CD4-positive, CD25-positive, alpha-beta regulatory T cell (primary cell): ENCODE measurements at regions not wholly inside any gene's neighbourhood (a gene's known extent, or its start where the extent isn't known, plus 50 kb on each side); places are given as distances from the start of the nearest gene placed in this dataset.

Experiments
- ATAC-seq, 2 donors: fragments of 150-1000 bp; cut with Tn5 transposase; one replicate each; pipeline ENCODE4 v1.10.0; 2021; ENCODE audit warnings: low read depth in 2 of 2, moderate number of reproducible peaks in 2 of 2, moderate library complexity in 1 of 2
- DNase-seq, 3 donors: peaks; one replicate each; pipeline versions ENCODE4 v3.0.0 to v3.0.0-alpha.2; 2012 to 2022; ENCODE audit warnings: mixed read lengths in 1 of 3
- H3K27ac ChIP-seq: one replicate; pipeline ENCODE4 v1.7.0; 2013; ENCODE audit warnings: mild to moderate bottlenecking, low read length; ENCODE audit not compliant: insufficient read depth, poor library complexity, severe bottlenecking
- H3K27me3 ChIP-seq: one replicate; pipeline ENCODE4 v1.7.0; 2013; ENCODE audit warnings: low read length; ENCODE audit not compliant: control insufficient read depth, insufficient read depth
- H3K36me3 ChIP-seq: one replicate; pipeline ENCODE4 v1.7.0; 2013; ENCODE audit warnings: mild to moderate bottlenecking, low read length, moderate library complexity; ENCODE audit not compliant: control insufficient read depth, insufficient read depth
- H3K4me1 ChIP-seq: 2 replicates; pipeline ENCODE4 v1.7.0; 2013; ENCODE audit warnings: mild to moderate bottlenecking, low read length; ENCODE audit not compliant: insufficient read depth, control insufficient read depth, poor library complexity, severe bottlenecking
- H3K4me3 ChIP-seq: one replicate; pipeline ENCODE4 v1.7.0; 2013; ENCODE audit warnings: low read depth, mild to moderate bottlenecking, low read length, moderate library complexity
- H3K9me3 ChIP-seq, 2 experiments: 1 replicate in 1 of 2; 2 replicates in 1 of 2; pipeline ENCODE4 v1.7.0; 2013; ENCODE audit warnings: low read length in 2 of 2, mild to moderate bottlenecking in 1 of 2, moderate library complexity in 1 of 2; ENCODE audit not compliant: control insufficient read depth in 2 of 2
- H3K27ac Mint-ChIP-seq, 3 donors: one replicate each; pipeline ENCODE4 v1.8.0; 2020 to 2022; ENCODE audit warnings: mild to moderate bottlenecking in 3 of 3, mixed read lengths in 3 of 3, moderate library complexity in 2 of 3
- H3K27me3 Mint-ChIP-seq: one replicate; pipeline ENCODE4 v1.8.0; 2022; ENCODE audit warnings: mild to moderate bottlenecking, mixed read lengths
- H3K36me3 Mint-ChIP-seq: one replicate; pipeline ENCODE4 v1.8.0; 2020; ENCODE audit warnings: mixed read lengths
- H3K4me1 Mint-ChIP-seq, 4 donors: one replicate each; pipeline ENCODE4 v1.8.0; 2020 to 2022; ENCODE audit warnings: mixed read lengths in 4 of 4, mild to moderate bottlenecking in 1 of 4
- H3K4me3 Mint-ChIP-seq, 4 donors: one replicate each; pipeline ENCODE4 v1.8.0; 2020 to 2022; ENCODE audit warnings: mild to moderate bottlenecking in 4 of 4, mixed read lengths in 4 of 4, moderate library complexity in 3 of 4
- H3K9me3 Mint-ChIP-seq, 7 donors: one replicate each; pipeline ENCODE4 v1.8.0; 2020 to 2022; ENCODE audit warnings: mixed read lengths in 7 of 7, mild to moderate bottlenecking in 3 of 7, moderate library complexity in 2 of 7

- Histone ChIP-seq H3K4me3 (no peak overlapping the region), H3K9me3 (no peaks in the 10 kb centered on the region), H3K27ac (no peak overlapping the region), H3K27me3 (peaks cover 2% of the 10 kb centered on the region), H3K4me1 (no peaks in the 10 kb centered on the region), H3K36me3 (no peaks in the 10 kb centered on the region)
- ATAC-seq (no peak), DNase-seq (no peak)
- H3K27ac Mint-ChIP-seq = no peak overlapping the region
- H3K27me3 Mint-ChIP-seq = peaks cover 5% of the 10 kb centered on the region
- no peak overlapping the region for H3K4me3 Mint-ChIP-seq
- no peaks in the 10 kb centered on the region for H3K4me1 Mint-ChIP-seq
- no peaks in the 10 kb centered on the region for H3K36me3 Mint-ChIP-seq
- H3K9me3 Mint-ChIP-seq = peaks cover 0 to 3% (median 0%) of the 10 kb centered on the region in 7 donors
Observed at GRCh38 chr1:90779573-90779972, 62.5 kb upstream of the BARHL2 start.

GRCh38 chr1:90778486-90778885, 61.4 kb upstream of the BARHL2 start:
- Histone ChIP-seq H3K4me1 (no peaks in the 10 kb centered on the region), H3K27me3 (peaks cover 4% of the 10 kb centered on the region), H3K36me3 (no peaks in the 10 kb centered on the region), H3K4me3 (no peak overlapping the region), H3K9me3 (no peaks in the 10 kb centered on the region), H3K27ac (no peak overlapping the region)
- Mint-ChIP-seq H3K4me3 (no peak overlapping the region), H3K27ac (no peak overlapping the region), H3K27me3 (peaks cover 5% of the 10 kb centered on the region), H3K9me3 (peaks cover 0 to under 1% (median 0%) of the 10 kb centered on the region in 7 donors), H3K36me3 (no peaks in the 10 kb centered on the region), H3K4me1 (no peaks in the 10 kb centered on the region)
- DNase-seq (no peak), ATAC-seq (no peak)

- Mint-ChIP-seq H3K9me3 (peaks cover 0 to 2% (median 0%) of the 10 kb centered on the region in 7 donors), H3K36me3 (no peaks in the 10 kb centered on the region), H3K27ac (no peak overlapping the region), H3K27me3 (peaks cover 9% of the 10 kb centered on the region), H3K4me1 (no peaks in the 10 kb centered on the region), H3K4me3 (no peak overlapping the region)
- Histone ChIP-seq H3K4me1 (no peaks in the 10 kb centered on the region), H3K4me3 (no peak overlapping the region), H3K36me3 (no peaks in the 10 kb centered on the region), H3K27me3 (peaks cover 4% of the 10 kb centered on the region), H3K9me3 (no peaks in the 10 kb centered on the region), H3K27ac (no peak overlapping the region)
- DNase-seq (no peak), ATAC-seq (no peak)
Observed at GRCh38 chr1:90773812-90774211, 56.7 kb upstream of the BARHL2 start.

- H3K4me1 Mint-ChIP-seq = no peaks in the 10 kb centered on the region
Observed at GRCh38 chr1:90768826-90769225, 51.7 kb upstream of the BARHL2 start.

GRCh38 chr1:90768098-90768497, 51.0 kb upstream of the BARHL2 start:
- Histone ChIP-seq H3K27ac (no peak overlapping the region), H3K27me3 (no peaks in the 10 kb centered on the region), H3K4me3 (no peak overlapping the region), H3K4me1 (no peaks in the 10 kb centered on the region), H3K9me3 (no peaks in the 10 kb centered on the region), H3K36me3 (no peaks in the 10 kb centered on the region)
- Mint-ChIP-seq H3K36me3 (no peaks in the 10 kb centered on the region), H3K27ac (no peak overlapping the region), H3K4me1 (no peaks in the 10 kb centered on the region), H3K4me3 (no peak overlapping the region), H3K9me3 (peaks cover 0 to 3% (median 0%) of the 10 kb centered on the region in 7 donors), H3K27me3 (peaks cover 22% of the 10 kb centered on the region)
- ATAC-seq (no peak), DNase-seq (no peak)

More at GRCh38 chr1:90768826-90769225, 51.7 kb upstream of the BARHL2 start:
- Histone ChIP-seq H3K36me3 (no peaks in the 10 kb centered on the region), H3K27me3 (peaks cover 1% of the 10 kb centered on the region), H3K4me3 (no peak overlapping the region), H3K4me1 (no peaks in the 10 kb centered on the region), H3K9me3 (no peaks in the 10 kb centered on the region), H3K27ac (no peak overlapping the region)
- Mint-ChIP-seq H3K36me3 (no peaks in the 10 kb centered on the region), H3K4me3 (no peak overlapping the region), H3K27me3 (peaks cover 22% of the 10 kb centered on the region), H3K9me3 (peaks cover 0 to 3% (median 0%) of the 10 kb centered on the region in 7 donors), H3K27ac (no peak overlapping the region)
- ATAC-seq (no peak), DNase-seq (no peak)
